H1 (cell line): ENCODE measurements at regions not wholly inside any gene's neighbourhood (a gene's known extent, or its start where the extent isn't known, plus 50 kb on each side); places are given as distances from the start of the nearest gene placed in this dataset.

ENCODE experiments used
- ASH2L ChIP-seq: fragments of 200-600, 300-600 bp; sonication (generic); IDR thresholded peaks from one replicate; pipeline ENCODE4 v1.7.1; 2017; ENCODE audit warnings: low read length
- CBX5 ChIP-seq: fragments of 300-800, 300-1000 bp; sonication (generic); IDR thresholded peaks from 2 replicates; pipeline ENCODE4 v1.7.1; 2016; ENCODE audit warnings: antibody characterized with exemption, low read length, low read depth
- EZH2 ChIP-seq: fragments of 200-600 bp; sonication (generic); IDR thresholded peaks from 2 replicates; pipeline ENCODE4 v1.7.1; 2012; ENCODE audit warnings: low read depth, mild to moderate bottlenecking, moderate library complexity, low read length, inconsistent platforms; ENCODE audit not compliant: severe bottlenecking
- RNF2 ChIP-seq: fragments of 200-900, 300-1000 bp; sonication (generic); IDR thresholded peaks from 2 replicates; pipeline ENCODE4 v1.7.1; 2016; ENCODE audit warnings: borderline replicate concordance, low read depth, mild to moderate bottlenecking, antibody characterized with exemption, low read length; ENCODE audit not compliant: poor library complexity, severe bottlenecking; ENCODE audit errors: missing control alignments
- TCF12 ChIP-seq: IDR thresholded peaks from 2 replicates; pipeline ENCODE4 v1.6.1; 2011; ENCODE audit warnings: low read depth, mild to moderate bottlenecking, low read length
- USF2 ChIP-seq: IDR thresholded peaks from 2 replicates; pipeline ENCODE4 v1.6.1; 2011; ENCODE audit warnings: low read length, improper control_type of control experiment

GRCh38 chr3:120854908-120855526, 53.0 kb upstream of the STXBP5L start (continued):
- TF ChIP-seq CBX5: no peak
- no peak for TF ChIP-seq USF2
- no peak for TF ChIP-seq ASH2L
- TF ChIP-seq EZH2: no peak
- no peak for TF ChIP-seq TCF12
- no peak for TF ChIP-seq RNF2
